IPS-20b (cell line): ENCODE measurements at regions not wholly inside any gene's neighbourhood (a gene's known extent, or its start where the extent isn't known, plus 50 kb on each side); places are given as distances from the start of the nearest gene placed in this dataset.
"Not testable (repeated sequence)": the region's sequence is repeated elsewhere in the genome, so short reads cannot be mapped to it uniquely, and the experiment has no call there.

Experiments
- H3K27ac ChIP-seq: one replicate; pipeline ENCODE4 v1.5.1; 2013; ENCODE audit warnings: low read length
- H3K27me3 ChIP-seq: 2 replicates; pipeline ENCODE4 v1.6.1; 2013; ENCODE audit warnings: mild to moderate bottlenecking, low read length, inconsistent platforms; ENCODE audit not compliant: insufficient read depth
- H3K36me3 ChIP-seq: 2 replicates; pipeline ENCODE4 v1.6.1; 2013; ENCODE audit warnings: low read depth, mild to moderate bottlenecking, inconsistent platforms, low read length, moderate library complexity; ENCODE audit not compliant: insufficient read depth
- H3K4me1 ChIP-seq: 2 replicates; pipeline ENCODE4 v1.6.1; 2013; ENCODE audit warnings: mild to moderate bottlenecking, control low read depth, inconsistent platforms, low read length, moderate library complexity; ENCODE audit not compliant: insufficient read depth
- H3K4me3 ChIP-seq: 2 replicates; pipeline ENCODE4 v1.5.1; 2013; ENCODE audit warnings: mild to moderate bottlenecking, low read length, inconsistent platforms
- H3K9ac ChIP-seq: 2 replicates; pipeline ENCODE4 v1.6.1; 2013; ENCODE audit warnings: low read depth, mild to moderate bottlenecking, inconsistent platforms, low read length, moderate library complexity
- H3K9me3 ChIP-seq: 2 replicates; pipeline ENCODE4 v1.6.1; 2013; ENCODE audit warnings: mild to moderate bottlenecking, low read depth, low read length, inconsistent platforms; ENCODE audit not compliant: insufficient read depth

GRCh38 chr11:80944758-80945157, 1503.9 kb upstream of the TENM4 start:
- Histone ChIP-seq H3K4me3 (no peak overlapping the region), H3K4me1 (0 out of 2 replicates have a peak, but pooled peaks cover 3% of the 10 kb centered on the region), H3K27ac (no peak overlapping the region), H3K36me3 (no peaks in the 10 kb centered on the region), H3K9me3 (no peaks in the 10 kb centered on the region), H3K9ac (no peak overlapping the region), H3K27me3 (no peaks in the 10 kb centered on the region)

GRCh38 chr11:80943226-80943625, 1502.4 kb upstream of the TENM4 start:
- Histone ChIP-seq H3K9ac (no peak overlapping the region), H3K27ac (no peak overlapping the region), H3K4me1 (0 out of 2 replicates have a peak, but pooled peaks cover 3% of the 10 kb centered on the region), H3K9me3 (no peaks in the 10 kb centered on the region), H3K4me3 (no peak overlapping the region), H3K27me3 (no peaks in the 10 kb centered on the region), H3K36me3 (no peaks in the 10 kb centered on the region)

GRCh38 chr11:80937842-80938241, 1497.0 kb upstream of the TENM4 start:
- no peaks in the 10 kb centered on the region for H3K36me3 ChIP-seq
- no peaks in the 10 kb centered on the region for H3K27me3 ChIP-seq
- H3K4me1 ChIP-seq, result peaks cover 3% of the 10 kb centered on the region; the same call in 1 of the 2 replicates
- H3K27ac ChIP-seq, result no peak overlapping the region
- no peak overlapping the region for H3K9ac ChIP-seq
- H3K9me3 ChIP-seq, result no peaks in the 10 kb centered on the region
- H3K4me3 ChIP-seq, result no peak overlapping the region

- no peaks in the 10 kb centered on the region for H3K36me3 ChIP-seq
- no peak overlapping the region for H3K9ac ChIP-seq
- no peaks in the 10 kb centered on the region for H3K27me3 ChIP-seq
- H3K4me3 ChIP-seq, result no peak overlapping the region
- no peak overlapping the region for H3K27ac ChIP-seq
- peaks cover 3% of the 10 kb centered on the region; the same call in 1 of the 2 replicates for H3K4me1 ChIP-seq
- H3K9me3 ChIP-seq, result no peaks in the 10 kb centered on the region
Observed at GRCh38 chr11:80930038-80930437, 1489.2 kb upstream of the TENM4 start.

- Histone ChIP-seq H3K4me3 (no peak overlapping the region), H3K9ac (no peak overlapping the region), H3K4me1 (peaks cover 3% of the 10 kb centered on the region; the same call in 1 of the 2 replicates), H3K36me3 (no peaks in the 10 kb centered on the region), H3K27me3 (no peaks in the 10 kb centered on the region), H3K27ac (no peak overlapping the region), H3K9me3 (no peaks in the 10 kb centered on the region)
Observed at GRCh38 chr11:80929031-80929805, 1488.4 kb upstream of the TENM4 start.

GRCh38 chr11:80925321-80925720, 1484.5 kb upstream of the TENM4 start:
- Histone ChIP-seq H3K27me3 (no peaks in the 10 kb centered on the region), H3K27ac (no peak overlapping the region), H3K9me3 (no peaks in the 10 kb centered on the region), H3K4me3 (no peak overlapping the region), H3K9ac (no peak overlapping the region), H3K4me1 (no peaks in the 10 kb centered on the region), H3K36me3 (no peaks in the 10 kb centered on the region)

- not testable (repeated sequence) for H3K4me1 ChIP-seq, H3K36me3 ChIP-seq, H3K9ac ChIP-seq, H3K9me3 ChIP-seq, H3K4me3 ChIP-seq, H3K27me3 ChIP-seq, H3K27ac ChIP-seq
Observed at GRCh38 chr11:80921310-80921709, 1480.5 kb upstream of the TENM4 start.

GRCh38 chr11:80916173-80916798, 1475.5 kb upstream of the TENM4 start:
- Histone ChIP-seq H3K4me1 (peaks cover 8% of the 10 kb centered on the region; the same call in 1 of the 2 replicates), H3K4me3 (no peak overlapping the region), H3K9me3 (no peaks in the 10 kb centered on the region), H3K27me3 (no peaks in the 10 kb centered on the region), H3K27ac (no peak overlapping the region), H3K9ac (no peak overlapping the region), H3K36me3 (no peaks in the 10 kb centered on the region)

GRCh38 chr11:80914311-80914710, 1473.5 kb upstream of the TENM4 start:
- Histone ChIP-seq H3K27ac (no peak overlapping the region), H3K27me3 (no peaks in the 10 kb centered on the region), H3K4me1 (peaks cover 8% of the 10 kb centered on the region; the same call in 1 of the 2 replicates), H3K36me3 (no peaks in the 10 kb centered on the region), H3K9ac (no peak overlapping the region), H3K9me3 (no peaks in the 10 kb centered on the region), H3K4me3 (no peak overlapping the region)

- no peaks in the 10 kb centered on the region for H3K36me3 ChIP-seq
- H3K4me3 ChIP-seq, result no peak overlapping the region
- H3K27ac ChIP-seq, result no peak overlapping the region
- no peak overlapping the region for H3K9ac ChIP-seq
- no peaks in the 10 kb centered on the region for H3K27me3 ChIP-seq
- no peaks in the 10 kb centered on the region for H3K9me3 ChIP-seq
- peaks cover 8% of the 10 kb centered on the region; the same call in 1 of the 2 replicates for H3K4me1 ChIP-seq
Observed at GRCh38 chr11:80911666-80912065, 1470.8 kb upstream of the TENM4 start.

GRCh38 chr11:80900265-80900664, 1459.4 kb upstream of the TENM4 start:
- H3K4me3 ChIP-seq, result no peak overlapping the region
- no peak overlapping the region for H3K27ac ChIP-seq
- no peak overlapping the region for H3K9ac ChIP-seq
- no peaks in the 10 kb centered on the region for H3K9me3 ChIP-seq
- H3K27me3 ChIP-seq, result no peaks in the 10 kb centered on the region
- H3K36me3 ChIP-seq, result no peaks in the 10 kb centered on the region
- no peaks in the 10 kb centered on the region for H3K4me1 ChIP-seq

GRCh38 chr11:80899381-80899780, 1458.6 kb upstream of the TENM4 start:
- no peak overlapping the region for H3K9ac ChIP-seq
- H3K4me3 ChIP-seq, result no peak overlapping the region
- H3K4me1 ChIP-seq, result no peaks in the 10 kb centered on the region
- no peaks in the 10 kb centered on the region for H3K9me3 ChIP-seq
- no peaks in the 10 kb centered on the region for H3K36me3 ChIP-seq
- H3K27ac ChIP-seq, result no peak overlapping the region
- H3K27me3 ChIP-seq, result no peaks in the 10 kb centered on the region
